ENCODE measurements at regions not wholly inside any gene's neighbourhood (a gene's known extent, or its start where the extent isn't known, plus 50 kb on each side); places are given as distances from the start of the nearest gene placed in this dataset.
"Not testable (repeated sequence)": the region's sequence is repeated elsewhere in the genome, so short reads cannot be mapped to it uniquely, and the experiment has no call there.

GRCh38 chr3:18625085-18625484, 199.9 kb upstream of the SATB1 start:
- DNase-seq (ENCODE audit: low read depth), result no peak

- no peak for DNase-seq (ENCODE audit: low read depth)
These were observed 198.1 kb upstream of the SATB1 start for GRCh38 chr3:18623220-18623619.

GRCh38 chr3:18618723-18619122, 193.6 kb upstream of the SATB1 start:
- no peak for DNase-seq (ENCODE audit: low read depth)

- DNase-seq (ENCODE audit: low read depth), result no peak
These were observed 186.9 kb upstream of the SATB1 start for GRCh38 chr3:18611991-18612390.

GRCh38 chr3:18609187-18609586, 184.0 kb upstream of the SATB1 start:
- no peak for DNase-seq (ENCODE audit: low read depth)

GRCh38 chr3:18597919-18598318, 172.8 kb upstream of the SATB1 start:
- no peak for DNase-seq (ENCODE audit: low read depth)

- DNase-seq (ENCODE audit: low read depth), result no peak
These were observed 168.1 kb upstream of the SATB1 start for GRCh38 chr3:18593231-18593630.

GRCh38 chr3:18591120-18591519, 166.0 kb upstream of the SATB1 start:
- no peak for DNase-seq (ENCODE audit: low read depth)

GRCh38 chr3:18586076-18586475, 160.9 kb upstream of the SATB1 start:
- peak; percentile 22 for DNase-seq (ENCODE audit: low read depth)

- no peak for DNase-seq (ENCODE audit: low read depth)
These were observed 160.1 kb upstream of the SATB1 start for GRCh38 chr3:18585004-18585968.

GRCh38 chr3:18580268-18580667, 155.1 kb upstream of the SATB1 start:
- DNase-seq (ENCODE audit: low read depth), result no peak

- DNase-seq (ENCODE audit: low read depth), result no peak
These were observed 154.5 kb upstream of the SATB1 start for GRCh38 chr3:18579661-18580060.

GRCh38 chr3:18575573-18575972, 150.4 kb upstream of the SATB1 start:
- peak; percentile 68 for DNase-seq (ENCODE audit: low read depth)

GRCh38 chr3:18572809-18573208, 147.7 kb upstream of the SATB1 start:
- DNase-seq (ENCODE audit: low read depth), result no peak

- no peak for DNase-seq (ENCODE audit: low read depth)
These were observed 142.2 kb upstream of the SATB1 start for GRCh38 chr3:18567293-18567692.

GRCh38 chr3:18562364-18563154, 137.4 kb upstream of the SATB1 start:
- DNase-seq (ENCODE audit: low read depth), result no peak

- peak; percentile 30 for DNase-seq (ENCODE audit: low read depth)
These were observed 134.2 kb upstream of the SATB1 start for GRCh38 chr3:18559331-18559842.

- no peak for DNase-seq (ENCODE audit: low read depth)
These were observed 133.4 kb upstream of the SATB1 start for GRCh38 chr3:18558507-18558906.

- no peak for DNase-seq (ENCODE audit: low read depth)
These were observed 132.1 kb upstream of the SATB1 start for GRCh38 chr3:18557216-18557615.

GRCh38 chr3:18556503-18557135, 131.5 kb upstream of the SATB1 start:
- DNase-seq (ENCODE audit: low read depth), result no peak

- no peak for DNase-seq (ENCODE audit: low read depth)
These were observed 130.9 kb upstream of the SATB1 start for GRCh38 chr3:18556001-18556408.

- not testable (repeated sequence) for DNase-seq (ENCODE audit: low read depth)
These were observed 127.5 kb upstream of the SATB1 start for GRCh38 chr3:18552579-18553105.

Measured in iris pigment epithelial cell (primary cell).